AG04449 (cell line): ENCODE measurements at regions not wholly inside any gene's neighbourhood (a gene's known extent, or its start where the extent isn't known, plus 50 kb on each side); places are given as distances from the start of the nearest gene placed in this dataset.

Source experiments
- CTCF ChIA-PET: fragments of 350-600 bp; formaldehyde crosslinking; extraction: SDS; loops from one replicate; lab custom pipeline; 2021; ENCODE audit warnings: antibody characterized with exemption; lab: Yijun Ruan, JAX
- POLR2A ChIA-PET: fragments of 400-600, 350-600 bp; formaldehyde crosslinking; extraction: SDS; loops from one replicate; lab custom pipeline; 2020; ENCODE audit warnings: antibody characterized with exemption, inconsistent platforms; lab: Yijun Ruan, JAX
- DNase-seq: peaks from one replicate; pipeline ENCODE4 v3.0.0-alpha.2; 2010; ENCODE audit warnings: low read depth, low spot score
- H3K4me3 ChIP-seq: 2 replicates; pipeline ENCODE4 v1.5.1; 2011; ENCODE audit warnings: low read depth, mild to moderate bottlenecking, control low read depth, low read length
- CTCF ChIP-seq: IDR thresholded peaks from one replicate; pipeline ENCODE4 v1.5.1; 2011; ENCODE audit warnings: mild to moderate bottlenecking, moderate library complexity, low read length, control low read depth, inconsistent platforms; ENCODE audit not compliant: insufficient read depth; ENCODE audit errors: missing control alignments

GRCh38 chr17:65402513-65403496 is 158.6 kb downstream of the AXIN2 start:
- no peak overlapping the region for H3K4me3 ChIP-seq
- POLR2A ChIA-PET = no interaction called here
- CTCF ChIA-PET = no interaction called here
- TF ChIP-seq CTCF = no peak
- DNase-seq = no peak

DNA sequence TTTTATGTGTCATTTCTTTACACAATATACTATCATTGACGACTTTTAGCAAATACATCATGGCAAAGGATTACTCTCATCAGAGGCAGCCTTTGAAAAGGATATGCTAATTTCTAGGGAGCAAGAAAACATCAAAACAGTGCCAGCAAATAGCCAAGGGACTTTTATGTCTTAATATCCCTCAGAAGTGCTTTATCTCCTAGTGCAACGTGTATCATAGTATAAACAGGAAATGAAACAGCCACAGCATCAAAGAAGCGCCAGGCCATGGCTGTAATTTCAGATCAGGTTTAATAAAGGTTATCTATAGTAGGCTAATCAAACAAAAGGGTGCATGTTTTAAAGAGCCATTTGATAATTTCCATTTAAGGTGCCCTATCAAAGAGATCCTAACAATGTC is 159.9 kb downstream of the AXIN2 start:
- ChIA-PET POLR2A (no interaction called here), CTCF (no interaction called here)
- TF ChIP-seq CTCF = no peak
- no peak for DNase-seq
- H3K4me3 ChIP-seq = no peak overlapping the region

DNA sequence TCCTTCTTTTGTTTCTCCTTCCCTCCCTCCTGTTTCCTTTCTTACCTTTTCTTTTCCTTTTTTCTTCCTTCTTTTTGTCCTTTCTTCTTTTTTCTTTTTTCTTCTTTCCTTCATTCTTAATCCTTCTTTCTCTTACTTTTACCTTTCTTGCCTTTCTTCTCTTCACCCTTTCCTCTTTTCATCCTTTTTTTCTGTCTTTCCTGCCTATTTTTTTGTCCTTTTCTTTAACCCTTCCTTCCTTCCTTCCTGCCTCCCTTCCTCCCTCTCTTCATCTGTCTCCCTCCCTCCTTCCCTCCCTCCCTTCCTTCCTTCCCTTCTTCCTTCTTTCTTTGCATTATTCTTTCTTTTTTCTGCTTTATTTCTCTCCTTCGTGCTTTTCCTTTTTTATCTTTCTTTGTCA is 160.7 kb downstream of the AXIN2 start:
- POLR2A ChIA-PET = no interaction called here
- DNase-seq = no peak
- TF ChIP-seq CTCF = no peak
- H3K4me3 ChIP-seq = no peak overlapping the region
- CTCF ChIA-PET = no interaction called here

DNA sequence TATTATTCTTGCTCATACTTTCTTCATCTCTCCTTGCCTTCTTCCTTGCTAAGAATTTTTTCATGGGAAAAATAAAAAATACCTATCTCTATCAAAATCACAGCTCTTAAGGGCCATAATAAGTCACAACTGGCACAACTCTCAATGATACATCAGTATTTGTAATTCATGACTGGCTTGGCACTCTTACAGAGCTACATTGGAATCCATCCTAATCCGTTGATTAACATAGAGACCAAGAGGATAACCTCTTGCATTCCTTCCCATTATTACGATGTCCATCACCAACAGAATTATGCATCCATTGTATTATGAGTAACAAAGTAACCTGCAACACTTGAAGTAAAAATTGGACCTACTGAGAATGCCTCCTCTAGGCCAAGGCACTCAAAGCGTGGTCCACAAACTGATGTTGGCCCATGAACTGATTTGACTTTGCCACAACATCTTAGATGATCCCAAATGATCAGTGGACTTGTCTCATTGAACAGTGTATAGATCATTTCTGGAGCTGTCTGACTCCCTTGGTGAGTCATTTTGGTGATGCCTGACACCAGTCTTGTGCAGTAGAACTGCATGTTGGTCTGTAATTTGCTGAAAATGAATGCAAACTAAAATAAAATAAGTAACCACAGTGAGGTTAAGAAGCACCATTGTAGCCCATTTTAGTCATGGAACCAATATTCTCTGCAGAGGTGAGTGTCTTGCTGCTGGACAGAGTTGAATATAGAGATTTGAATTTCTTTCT is 163.2 kb downstream of the AXIN2 start:
- CTCF ChIA-PET = no interaction called here
- POLR2A ChIA-PET = no interaction called here
- no peak for TF ChIP-seq CTCF
- DNase-seq = no peak
- H3K4me3 ChIP-seq = no peak overlapping the region

- POLR2A ChIA-PET = no interaction called here
- no peak overlapping the region for H3K4me3 ChIP-seq
- TF ChIP-seq CTCF = no peak
- CTCF ChIA-PET = no interaction called here
- no peak for DNase-seq
These were observed 165.5 kb downstream of the AXIN2 start for GRCh38 chr17:65395924-65396323.

DNA sequence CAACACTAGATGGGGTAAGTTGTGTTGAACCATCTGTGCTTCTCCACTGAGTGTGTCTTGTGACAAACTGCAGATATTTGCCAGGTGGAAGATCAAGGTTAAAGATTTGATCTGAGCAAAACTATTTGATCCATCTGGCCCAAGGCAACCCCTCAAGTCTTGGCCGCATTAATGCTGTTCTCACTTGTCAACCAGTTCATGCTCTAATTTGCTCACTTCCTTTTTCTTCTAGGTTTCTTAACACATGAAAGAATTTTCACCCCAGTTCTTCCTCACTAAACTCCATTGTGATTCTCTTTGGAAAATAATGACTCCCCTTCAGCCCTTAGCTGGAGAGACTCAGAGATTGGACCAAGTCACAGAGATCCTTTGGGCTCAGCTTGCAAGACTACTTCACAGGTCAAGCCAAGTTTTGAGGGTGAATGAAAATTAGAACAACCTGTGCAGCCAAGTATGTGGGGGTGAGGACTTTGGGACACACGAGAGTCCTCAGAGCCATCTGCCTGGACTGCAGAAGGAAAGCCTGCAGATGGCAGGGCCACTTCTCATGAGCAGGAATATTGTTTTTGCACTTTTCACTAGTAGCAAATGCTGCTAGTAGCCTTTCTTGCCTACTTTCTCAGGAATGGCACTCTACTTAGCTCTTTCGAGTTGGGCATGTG is 166.5 kb downstream of the AXIN2 start:
- ChIA-PET CTCF (no interaction called here), POLR2A (no interaction called here)
- DNase-seq = no peak
- no peak overlapping the region for H3K4me3 ChIP-seq
- no peak for TF ChIP-seq CTCF
